Trophoblast cell (in vitro differentiated cells and primary cell): ENCODE measurements at regions not wholly inside any gene's neighbourhood (a gene's known extent, or its start where the extent isn't known, plus 50 kb on each side); places are given as distances from the start of the nearest gene placed in this dataset.

Source experiments
- DNase-seq, 2 donors: peaks; one replicate each; pipeline ENCODE4 v3.0.0-alpha.2; 2016
- H2AFZ ChIP-seq: 2 replicates; pipeline ENCODE4 v1.6.1; 2013; ENCODE audit warnings: low read length, moderate library complexity, mild to moderate bottlenecking; ENCODE audit not compliant: insufficient read depth, poor library complexity
- H2AK5ac ChIP-seq: 2 replicates; pipeline ENCODE4 v1.6.1; 2013; ENCODE audit warnings: mild to moderate bottlenecking, low read length
- H2BK120ac ChIP-seq: 2 replicates; pipeline ENCODE4 v1.6.1; 2013; ENCODE audit warnings: low read length, mild to moderate bottlenecking, moderate library complexity; ENCODE audit not compliant: insufficient read depth, poor library complexity
- H2BK12ac ChIP-seq: 2 replicates; pipeline ENCODE4 v1.6.1; 2013; ENCODE audit warnings: mild to moderate bottlenecking, low read length, moderate library complexity
- H2BK5ac ChIP-seq: 2 replicates; pipeline ENCODE4 v1.6.1; 2013; ENCODE audit warnings: low read length, low read depth, moderate library complexity, mild to moderate bottlenecking; ENCODE audit not compliant: poor library complexity
- H3K14ac ChIP-seq: 2 replicates; pipeline ENCODE4 v1.6.1; 2013; ENCODE audit warnings: mild to moderate bottlenecking, low read length
- H3K18ac ChIP-seq: 2 replicates; pipeline ENCODE4 v1.6.1; 2013; ENCODE audit warnings: mild to moderate bottlenecking, low read length
- H3K23ac ChIP-seq: 2 replicates; pipeline ENCODE4 v1.6.1; 2013; ENCODE audit warnings: low read length
- H3K27ac ChIP-seq: 2 replicates; pipeline ENCODE4 v1.5.1; 2013; ENCODE audit warnings: low read depth, mild to moderate bottlenecking, inconsistent platforms, low read length, moderate library complexity
- H3K27me3 ChIP-seq: 2 replicates; pipeline ENCODE4 v1.6.1; 2013; ENCODE audit warnings: inconsistent platforms, mild to moderate bottlenecking, low read length, moderate library complexity; ENCODE audit not compliant: insufficient read depth
- H3K36me3 ChIP-seq, 2 experiments: 1 replicate in 1 of 2; 2 replicates in 1 of 2; pipeline ENCODE4 v1.6.1; 2013; ENCODE audit warnings: low read length in 2 of 2, mild to moderate bottlenecking in 2 of 2, moderate library complexity in 1 of 2; ENCODE audit not compliant: insufficient read depth in 2 of 2, control insufficient read depth in 1 of 2
- H3K4ac ChIP-seq: 2 replicates; pipeline ENCODE4 v1.6.1; 2013; ENCODE audit warnings: low read depth, mild to moderate bottlenecking, low read length, moderate library complexity
- H3K4me1 ChIP-seq, 2 experiments: 1 replicate in 1 of 2; 2 replicates in 1 of 2; pipeline ENCODE4 v1.6.1; 2013; ENCODE audit warnings: low read length in 2 of 2, mild to moderate bottlenecking in 2 of 2, moderate library complexity in 1 of 2; ENCODE audit not compliant: insufficient read depth in 2 of 2, control insufficient read depth in 1 of 2
- H3K4me2 ChIP-seq: 2 replicates; pipeline ENCODE4 v1.6.1; 2013; ENCODE audit warnings: inconsistent platforms, mild to moderate bottlenecking, low read length, moderate library complexity
- H3K4me3 ChIP-seq: 2 replicates; pipeline ENCODE4 v1.5.1; 2013; ENCODE audit warnings: mild to moderate bottlenecking, low read depth, low read length, inconsistent platforms
- H3K79me1 ChIP-seq: one replicate; pipeline ENCODE4 v1.6.1; 2013; ENCODE audit warnings: low read length
- H3K79me2 ChIP-seq: 2 replicates; pipeline ENCODE4 v1.6.1; 2013; ENCODE audit warnings: low read length, mild to moderate bottlenecking; ENCODE audit not compliant: control insufficient read depth, insufficient read depth, poor library complexity
- H3K9ac ChIP-seq: 2 replicates; pipeline ENCODE4 v1.6.1; 2013; ENCODE audit warnings: mild to moderate bottlenecking, low read length
- H3K9me3 ChIP-seq: 2 replicates; pipeline ENCODE4 v1.6.1; 2013; ENCODE audit warnings: low read depth, mild to moderate bottlenecking, control low read depth, inconsistent platforms, low read length; ENCODE audit not compliant: insufficient read depth
- H4K12ac ChIP-seq: 2 replicates; pipeline ENCODE4 v1.6.1; 2013; ENCODE audit warnings: low read depth, mild to moderate bottlenecking, low read length, moderate library complexity
- H4K8ac ChIP-seq: 2 replicates; pipeline ENCODE4 v1.6.1; 2013; ENCODE audit warnings: low read depth, mild to moderate bottlenecking, low read length, moderate library complexity
- H4K91ac ChIP-seq: one replicate; pipeline ENCODE4 v1.6.1; 2013; ENCODE audit warnings: low read depth, mild to moderate bottlenecking, low read length, moderate library complexity
- WGBS: extraction: QIAGEN DNeasy Blood & Tissue Kit; methylation state at CpG from one replicate; pipeline ENCODE4 v1.1.7; 2013; ENCODE audit warnings: missing lambda C conversion rate; ENCODE audit not compliant: insufficient read length, insufficient coverage; ENCODE audit errors: extremely low coverage; 5-methylcytosine and 5-hydroxymethylcytosine counted together

DNA sequence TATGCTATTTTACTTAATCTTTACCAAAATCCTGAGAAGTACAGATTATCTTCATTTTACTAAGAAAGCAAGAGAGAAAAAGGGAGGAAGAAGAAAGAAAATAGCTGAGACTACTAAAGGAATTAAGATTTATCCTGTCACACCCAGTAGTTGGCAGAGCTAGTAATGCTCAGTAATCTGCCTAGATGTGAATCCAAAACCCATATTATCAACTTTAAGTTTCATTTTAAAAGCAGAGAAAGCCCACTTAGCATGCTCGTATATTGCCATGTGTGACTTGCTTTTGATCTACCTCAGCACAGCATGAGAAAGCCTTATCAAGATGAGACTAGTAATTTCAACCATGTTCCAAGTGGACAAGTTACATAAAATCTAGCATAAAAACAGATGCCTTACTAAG lies 451.5 kb downstream of the TENT5A start:
- DNase-seq = no peak
- Histone ChIP-seq H3K4me1 (no peaks in the 10 kb centered on the region), H3K36me3 (no peaks in the 10 kb centered on the region), H4K8ac (no peak overlapping the region), H3K4me2 (no peak overlapping the region), H3K4me3 (no peak overlapping the region), H2AFZ (no peak overlapping the region), H3K4ac (no peak overlapping the region), H2BK5ac (no peak overlapping the region), H2BK120ac (no peak overlapping the region), H3K18ac (no peak overlapping the region), H3K79me1 (no peaks in the 10 kb centered on the region), H3K27me3 (no peaks in the 10 kb centered on the region), H3K9ac (no peak overlapping the region), H2BK12ac (no peak overlapping the region), H3K14ac (no peak overlapping the region), H2AK5ac (no peak overlapping the region), H4K12ac (no peak overlapping the region), H3K9me3 (no peaks in the 10 kb centered on the region), H3K27ac (no peak overlapping the region), H3K23ac (no peak overlapping the region), H4K91ac (no peak overlapping the region), H3K79me2 (no peaks in the 10 kb centered on the region)
- no CpG with 5 or more reads among the region's 1 CpG for WGBS

DNA sequence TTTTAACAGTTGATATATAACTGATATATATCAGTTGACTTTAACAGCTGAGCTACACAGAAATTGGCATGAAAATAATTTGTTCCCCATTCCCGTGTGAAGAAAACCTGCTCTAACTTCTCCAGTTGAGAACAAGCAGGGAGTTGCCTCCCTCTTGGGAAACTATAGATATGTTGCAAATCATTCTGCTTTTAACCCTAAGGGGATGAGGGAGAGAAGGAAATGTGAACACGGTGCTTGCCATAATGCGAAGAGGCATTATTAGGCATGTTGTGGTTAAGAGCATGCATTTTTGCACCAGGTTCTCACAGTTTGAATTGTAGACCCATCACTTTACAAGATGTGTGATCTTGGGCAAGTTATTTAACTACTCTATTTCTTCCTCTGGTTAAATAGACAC lies 453.7 kb downstream of the TENT5A start:
- Histone ChIP-seq H4K12ac (no peak overlapping the region), H3K9me3 (no peaks in the 10 kb centered on the region), H3K9ac (no peak overlapping the region), H3K27me3 (no peaks in the 10 kb centered on the region), H3K4me1 (peaks cover 0 to 3% of the 10 kb centered on the region in 2 experiments), H2BK5ac (no peak overlapping the region), H3K23ac (no peak overlapping the region), H3K79me2 (no peaks in the 10 kb centered on the region), H4K8ac (no peak overlapping the region), H3K14ac (no peak overlapping the region), H2BK120ac (no peak overlapping the region), H2AK5ac (no peak overlapping the region), H3K4ac (no peak overlapping the region), H3K4me3 (no peak overlapping the region), H3K4me2 (no peak overlapping the region), H3K27ac (no peak overlapping the region), H2BK12ac (no peak overlapping the region), H4K91ac (no peak overlapping the region), H2AFZ (no peak overlapping the region), H3K79me1 (no peaks in the 10 kb centered on the region), H3K36me3 (no peaks in the 10 kb centered on the region), H3K18ac (no peak overlapping the region)
- WGBS = no CpG with 5 or more reads among the region's 3 CpGs
- DNase-seq = no peak

DNA sequence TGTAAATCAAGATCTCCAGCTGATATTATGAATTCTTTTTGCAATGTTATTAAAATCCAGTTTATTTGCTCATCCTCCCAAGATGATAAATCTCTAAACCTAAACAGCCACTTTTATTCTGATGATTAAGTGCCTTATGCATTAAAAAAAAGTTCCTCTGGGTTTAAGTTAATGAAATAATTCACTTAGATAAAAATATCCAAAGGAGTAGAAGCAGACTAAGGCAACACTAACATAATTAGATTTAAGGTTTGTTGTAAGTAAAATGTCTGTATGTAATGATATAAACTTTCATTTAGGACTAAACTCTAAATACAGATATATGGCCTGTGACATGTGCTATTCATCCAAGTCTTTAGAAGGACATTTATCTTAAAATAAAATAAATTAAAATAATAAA lies 457.2 kb downstream of the TENT5A start:
- H3K36me3 ChIP-seq = no peaks in the 10 kb centered on the region
- no peak overlapping the region for H2BK5ac ChIP-seq
- no peak overlapping the region for H3K23ac ChIP-seq
- no peak overlapping the region for H4K8ac ChIP-seq
- H3K9me3 ChIP-seq = no peaks in the 10 kb centered on the region
- DNase-seq = no peak
- no peak overlapping the region for H2BK120ac ChIP-seq
- H4K12ac ChIP-seq = no peak overlapping the region
- H2AFZ ChIP-seq = no peak overlapping the region
- H3K4me3 ChIP-seq = no peak overlapping the region
- no peak overlapping the region for H3K14ac ChIP-seq
- H3K79me1 ChIP-seq = no peaks in the 10 kb centered on the region
- no peak overlapping the region for H3K4ac ChIP-seq
- H4K91ac ChIP-seq = no peak overlapping the region
- H3K79me2 ChIP-seq = no peaks in the 10 kb centered on the region
- H2AK5ac ChIP-seq = no peak overlapping the region
- H3K18ac ChIP-seq = no peak overlapping the region
- H3K4me1 ChIP-seq = peaks cover 0 to 3% of the 10 kb centered on the region in 2 experiments
- H3K27me3 ChIP-seq = no peaks in the 10 kb centered on the region
- H3K27ac ChIP-seq = no peak overlapping the region
- no peak overlapping the region for H3K4me2 ChIP-seq
- no peak overlapping the region for H3K9ac ChIP-seq
- H2BK12ac ChIP-seq = no peak overlapping the region

DNA sequence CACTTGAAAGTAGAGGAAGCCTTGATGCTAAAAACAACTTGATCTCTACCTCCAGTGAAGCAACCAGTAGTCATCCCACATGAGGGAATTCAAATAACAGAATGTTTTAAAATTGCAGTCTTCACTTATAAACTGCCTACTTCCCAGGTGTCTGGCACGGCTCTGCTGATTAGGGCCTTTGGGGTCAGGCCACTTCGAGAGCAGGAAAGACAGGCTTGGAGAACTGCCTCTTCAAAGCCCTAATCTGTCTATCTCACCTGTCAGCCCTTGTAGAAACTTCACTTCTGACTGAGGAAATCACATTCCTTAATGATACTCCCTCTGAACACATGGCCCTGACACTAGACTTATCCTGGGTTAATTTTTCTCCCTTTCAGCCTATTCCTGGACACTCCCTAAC lies 458.6 kb downstream of the TENT5A start:
- H3K4ac ChIP-seq = no peak overlapping the region

DNA sequence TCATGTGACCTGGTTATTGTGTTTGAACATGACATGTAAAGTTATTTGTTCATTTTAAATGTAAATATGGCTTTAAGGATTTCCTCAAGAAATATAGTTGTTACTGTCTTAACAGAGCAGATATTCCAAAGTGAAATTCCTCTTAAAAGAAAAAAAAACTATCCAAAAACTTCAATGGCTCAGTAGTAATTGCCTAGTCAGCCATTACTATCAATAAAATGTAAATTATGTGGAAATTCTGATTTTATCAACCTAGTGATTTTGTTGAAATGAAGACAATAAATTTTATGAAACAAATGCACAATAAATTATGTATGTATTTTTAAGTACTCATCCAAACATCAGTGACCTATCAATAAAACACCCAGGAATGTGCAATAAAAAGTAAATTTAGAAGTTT lies 463.3 kb downstream of the TENT5A start:
- Histone ChIP-seq H2BK12ac (no peak overlapping the region), H3K9ac (no peak overlapping the region), H3K23ac (no peak overlapping the region), H3K4me2 (no peak overlapping the region), H2AK5ac (no peak overlapping the region), H3K27ac (no peak overlapping the region), H3K4me3 (no peak overlapping the region), H3K36me3 (no peaks in the 10 kb centered on the region), H3K27me3 (no peaks in the 10 kb centered on the region), H4K91ac (no peak overlapping the region), H3K79me1 (no peaks in the 10 kb centered on the region), H2AFZ (no peak overlapping the region), H3K14ac (no peak overlapping the region), H3K4ac (no peak overlapping the region), H3K79me2 (no peaks in the 10 kb centered on the region), H4K12ac (no peak overlapping the region), H2BK120ac (no peak overlapping the region), H2BK5ac (no peak overlapping the region), H3K4me1 (peaks cover 0 to 3% of the 10 kb centered on the region in 2 experiments), H3K9me3 (no peaks in the 10 kb centered on the region), H3K18ac (no peak overlapping the region), H4K8ac (no peak overlapping the region)
- DNase-seq = no peak

More for the DNA sequence above, 458.6 kb downstream of the TENT5A start:
- H3K14ac ChIP-seq = no peak overlapping the region
- no peaks in the 10 kb centered on the region for H3K79me2 ChIP-seq
- no peak overlapping the region for H2AFZ ChIP-seq
- no peak overlapping the region for H3K18ac ChIP-seq
- H3K4me1 ChIP-seq = peaks cover 0 to 3% of the 10 kb centered on the region in 2 experiments
- no peaks in the 10 kb centered on the region for H3K27me3 ChIP-seq
- no peak overlapping the region for H3K4me3 ChIP-seq
- no peak overlapping the region for H3K27ac ChIP-seq
- no peak overlapping the region for H3K23ac ChIP-seq
- H2BK12ac ChIP-seq = no peak overlapping the region
- WGBS = no CpG with 5 or more reads among the region's 2 CpGs
- no peak overlapping the region for H3K9ac ChIP-seq
- no peak overlapping the region for H4K91ac ChIP-seq
- no peaks in the 10 kb centered on the region for H3K79me1 ChIP-seq
- no peaks in the 10 kb centered on the region for H3K9me3 ChIP-seq
- H2AK5ac ChIP-seq = no peak overlapping the region
- no peaks in the 10 kb centered on the region for H3K36me3 ChIP-seq
- no peak overlapping the region for H3K4me2 ChIP-seq
- no peak overlapping the region for H2BK5ac ChIP-seq
- no peak overlapping the region for H4K12ac ChIP-seq
- H4K8ac ChIP-seq = no peak overlapping the region
- H2BK120ac ChIP-seq = no peak overlapping the region
- DNase-seq = peak; percentile 78 to 89
